Ishikawa (cell line): ENCODE measurements at regions not wholly inside any gene's neighbourhood (a gene's known extent, or its start where the extent isn't known, plus 50 kb on each side); places are given as distances from the start of the nearest gene placed in this dataset.

Experiments used
- CEBPB ChIP-seq: IDR thresholded peaks from 2 replicates; pipeline ENCODE4 v1.6.1; 2012
- CREB1 ChIP-seq: IDR thresholded peaks from 2 replicates; pipeline ENCODE4 v1.6.1; 2012; ENCODE audit warnings: low read depth
- EGR1 ChIP-seq: IDR thresholded peaks from 2 replicates; pipeline ENCODE4 v1.6.1; 2012
- EP300 ChIP-seq: IDR thresholded peaks from 2 replicates; pipeline ENCODE4 v1.6.1; 2012; ENCODE audit warnings: borderline replicate concordance
- FOXM1 ChIP-seq: IDR thresholded peaks from 2 replicates; pipeline ENCODE4 v1.6.1; 2012; ENCODE audit warnings: low read depth, borderline replicate concordance
- NFIC ChIP-seq: IDR thresholded peaks from 2 replicates; pipeline ENCODE4 v1.6.1; 2012
- RAD21 ChIP-seq: IDR thresholded peaks from 2 replicates; pipeline ENCODE4 v1.6.1; 2012; ENCODE audit warnings: low read depth
- TAF1 ChIP-seq: IDR thresholded peaks from 2 replicates; pipeline ENCODE4 v1.6.1; 2012; ENCODE audit warnings: low read depth, mild to moderate bottlenecking
- TCF12 ChIP-seq: IDR thresholded peaks from 2 replicates; pipeline ENCODE4 v1.6.1; 2012; ENCODE audit warnings: low read depth
- TEAD4 ChIP-seq: IDR thresholded peaks from 2 replicates; pipeline ENCODE4 v1.6.1; 2012
- YY1 ChIP-seq: IDR thresholded peaks from 2 replicates; pipeline ENCODE4 v1.6.1; 2012; ENCODE audit warnings: low read depth
- ZBTB7A ChIP-seq: IDR thresholded peaks from 2 replicates; pipeline ENCODE4 v1.6.1; 2012; ENCODE audit warnings: low read depth
- TF ChIP-seq, protein P1 (sequence below): IDR thresholded peaks from 2 replicates; pipeline ENCODE4 v1.6.1; 2012
- TF ChIP-seq, protein P2 (sequence below): IDR thresholded peaks from 2 replicates; pipeline ENCODE4 v1.6.1; 2012; ENCODE audit warnings: low read depth, mild to moderate bottlenecking
- TF ChIP-seq, protein P3 (sequence below): IDR thresholded peaks from 2 replicates; pipeline ENCODE4 v1.6.1; 2012

DNA sequence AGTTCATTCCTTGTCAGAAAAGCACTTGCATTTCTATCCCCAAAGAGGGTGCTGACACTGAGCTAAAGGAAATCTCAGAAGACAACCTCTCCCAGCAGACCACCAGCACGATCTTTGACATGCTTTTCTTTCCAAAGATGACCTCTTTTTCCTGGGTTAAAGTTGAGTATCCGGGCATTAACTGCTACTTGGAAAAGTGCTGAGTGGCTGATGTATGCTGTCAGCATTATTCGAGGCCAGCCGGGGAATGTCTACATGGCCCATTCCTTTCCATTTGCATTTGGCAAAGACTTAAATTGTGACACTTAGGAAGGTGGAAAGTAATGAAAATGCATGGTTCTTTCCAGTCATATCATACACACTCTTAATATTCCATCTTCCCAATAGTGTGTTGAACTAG is 90.6 kb upstream of the SKAP2 start:
- TF ChIP-seq, protein P1, sequence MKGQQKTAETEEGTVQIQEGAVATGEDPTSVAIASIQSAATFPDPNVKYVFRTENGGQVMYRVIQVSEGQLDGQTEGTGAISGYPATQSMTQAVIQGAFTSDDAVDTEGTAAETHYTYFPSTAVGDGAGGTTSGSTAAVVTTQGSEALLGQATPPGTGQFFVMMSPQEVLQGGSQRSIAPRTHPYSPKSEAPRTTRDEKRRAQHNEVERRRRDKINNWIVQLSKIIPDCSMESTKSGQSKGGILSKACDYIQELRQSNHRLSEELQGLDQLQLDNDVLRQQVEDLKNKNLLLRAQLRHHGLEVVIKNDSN: no peak
- TF ChIP-seq RAD21: no peak
- TF ChIP-seq NFIC: no peak
- no peak for TF ChIP-seq YY1

DNA sequence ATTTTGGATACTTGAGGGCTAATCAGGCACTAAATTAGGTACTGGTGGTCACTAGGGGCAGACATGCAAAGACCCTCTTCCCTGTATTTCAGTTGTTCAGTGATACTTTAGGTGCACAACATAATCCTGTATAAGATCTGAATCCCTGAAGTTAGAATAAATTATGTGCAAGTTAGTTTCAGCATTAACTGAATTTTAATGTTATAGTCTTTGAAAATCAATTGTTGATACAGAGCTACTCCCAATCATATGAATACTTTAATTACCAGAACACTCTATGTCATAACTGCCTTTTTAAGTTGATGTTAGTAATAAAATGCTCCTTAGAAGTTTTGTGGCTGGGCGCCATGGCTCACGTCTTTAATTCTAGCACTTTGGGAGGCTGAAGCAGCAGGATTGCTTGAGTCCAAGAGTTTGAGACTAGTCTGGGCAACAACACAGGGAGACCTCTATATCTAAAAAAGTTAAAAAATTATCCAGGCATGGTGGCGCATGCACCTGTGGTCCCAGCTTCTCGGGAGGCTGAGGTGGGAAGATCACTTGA is 87.1 kb upstream of the SKAP2 start:
- TF ChIP-seq, protein P1: no peak
- TF ChIP-seq NFIC: no peak
- no peak for TF ChIP-seq EP300
- TF ChIP-seq EGR1: no peak
- TF ChIP-seq CREB1: no peak
- TF ChIP-seq ZBTB7A: no peak
- TF ChIP-seq, protein P2, sequence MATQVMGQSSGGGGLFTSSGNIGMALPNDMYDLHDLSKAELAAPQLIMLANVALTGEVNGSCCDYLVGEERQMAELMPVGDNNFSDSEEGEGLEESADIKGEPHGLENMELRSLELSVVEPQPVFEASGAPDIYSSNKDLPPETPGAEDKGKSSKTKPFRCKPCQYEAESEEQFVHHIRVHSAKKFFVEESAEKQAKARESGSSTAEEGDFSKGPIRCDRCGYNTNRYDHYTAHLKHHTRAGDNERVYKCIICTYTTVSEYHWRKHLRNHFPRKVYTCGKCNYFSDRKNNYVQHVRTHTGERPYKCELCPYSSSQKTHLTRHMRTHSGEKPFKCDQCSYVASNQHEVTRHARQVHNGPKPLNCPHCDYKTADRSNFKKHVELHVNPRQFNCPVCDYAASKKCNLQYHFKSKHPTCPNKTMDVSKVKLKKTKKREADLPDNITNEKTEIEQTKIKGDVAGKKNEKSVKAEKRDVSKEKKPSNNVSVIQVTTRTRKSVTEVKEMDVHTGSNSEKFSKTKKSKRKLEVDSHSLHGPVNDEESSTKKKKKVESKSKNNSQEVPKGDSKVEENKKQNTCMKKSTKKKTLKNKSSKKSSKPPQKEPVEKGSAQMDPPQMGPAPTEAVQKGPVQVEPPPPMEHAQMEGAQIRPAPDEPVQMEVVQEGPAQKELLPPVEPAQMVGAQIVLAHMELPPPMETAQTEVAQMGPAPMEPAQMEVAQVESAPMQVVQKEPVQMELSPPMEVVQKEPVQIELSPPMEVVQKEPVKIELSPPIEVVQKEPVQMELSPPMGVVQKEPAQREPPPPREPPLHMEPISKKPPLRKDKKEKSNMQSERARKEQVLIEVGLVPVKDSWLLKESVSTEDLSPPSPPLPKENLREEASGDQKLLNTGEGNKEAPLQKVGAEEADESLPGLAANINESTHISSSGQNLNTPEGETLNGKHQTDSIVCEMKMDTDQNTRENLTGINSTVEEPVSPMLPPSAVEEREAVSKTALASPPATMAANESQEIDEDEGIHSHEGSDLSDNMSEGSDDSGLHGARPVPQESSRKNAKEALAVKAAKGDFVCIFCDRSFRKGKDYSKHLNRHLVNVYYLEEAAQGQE: no peak
- TF ChIP-seq, protein P3, sequence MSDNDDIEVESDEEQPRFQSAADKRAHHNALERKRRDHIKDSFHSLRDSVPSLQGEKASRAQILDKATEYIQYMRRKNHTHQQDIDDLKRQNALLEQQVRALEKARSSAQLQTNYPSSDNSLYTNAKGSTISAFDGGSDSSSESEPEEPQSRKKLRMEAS: no peak
- no peak for TF ChIP-seq CEBPB
- no peak for TF ChIP-seq TEAD4

DNA sequence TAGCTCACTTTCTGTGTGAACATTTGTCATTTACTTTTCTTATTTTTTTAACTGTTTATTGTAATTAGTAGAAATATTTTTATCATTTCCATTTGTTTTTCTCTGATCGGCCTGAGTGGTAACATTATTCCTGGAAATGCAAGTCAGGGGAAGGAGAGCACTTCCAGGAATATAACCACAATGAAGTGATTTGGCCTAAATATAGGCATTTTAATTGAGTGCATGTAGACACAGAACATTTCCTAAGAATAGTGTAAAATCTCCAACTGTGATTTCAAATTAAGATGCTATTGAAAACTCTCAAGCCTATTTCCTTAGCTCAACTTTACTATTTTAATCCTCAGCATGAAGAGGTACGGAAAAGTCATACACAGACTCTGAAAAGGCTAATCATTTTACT is 86.5 kb upstream of the SKAP2 start:
- TF ChIP-seq EGR1 (no peak), FOXM1 (no peak), YY1 (no peak), TEAD4 (no peak), CEBPB (no peak), RAD21 (no peak), CREB1 (no peak), TCF12 (no peak), ZBTB7A (no peak), EP300 (no peak), NFIC (no peak)
- TF ChIP-seq, protein P2: no peak
- TF ChIP-seq, protein P3: no peak
- TF ChIP-seq, protein P1: no peak

DNA sequence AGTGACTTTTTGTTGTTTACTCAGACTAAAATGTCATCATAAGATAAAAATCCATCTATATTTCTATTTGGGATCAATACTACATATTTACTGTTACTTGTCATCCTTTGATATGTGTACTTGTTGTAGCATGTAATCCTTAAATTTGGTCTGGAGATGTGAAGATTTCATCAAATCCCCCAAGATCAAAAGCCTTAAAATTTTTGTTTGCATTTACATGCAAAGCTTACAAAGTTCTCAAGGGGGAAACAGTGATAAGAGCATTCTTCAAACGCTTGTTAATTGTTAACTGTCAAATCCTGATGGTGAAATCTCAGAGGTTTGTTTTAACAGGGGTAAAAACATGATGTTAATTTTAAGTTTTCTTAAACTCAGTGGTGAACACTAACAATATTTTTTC is 84.9 kb upstream of the SKAP2 start:
- TF ChIP-seq TEAD4 (no peak), NFIC (no peak)
- TF ChIP-seq, protein P3: no peak
- TF ChIP-seq, protein P2: no peak

DNA sequence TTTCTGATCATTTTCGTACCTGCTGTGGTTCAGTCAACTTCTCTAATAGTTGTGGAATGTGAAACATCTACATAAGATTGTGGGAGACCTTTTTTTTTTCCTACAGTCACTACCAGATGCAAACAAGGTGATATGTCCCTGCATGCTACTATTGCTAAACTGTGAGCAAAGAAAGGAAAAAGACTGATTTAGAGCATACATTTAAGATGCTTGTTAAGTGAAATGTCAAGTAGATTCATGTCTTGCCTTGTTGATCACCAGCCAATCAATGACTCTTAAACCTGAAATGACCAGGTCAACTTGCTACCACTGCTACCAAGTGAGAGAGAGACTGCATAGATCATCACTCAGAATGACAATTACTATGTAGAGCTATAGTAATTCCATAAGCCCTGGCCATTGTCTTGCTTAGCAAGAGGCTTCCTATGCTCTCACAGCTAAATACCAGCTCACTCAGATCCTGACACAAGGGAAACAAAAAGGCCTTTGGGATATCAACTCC is 84.3 kb upstream of the SKAP2 start:
- no peak for TF ChIP-seq ZBTB7A
- no peak for TF ChIP-seq EGR1
- TF ChIP-seq, protein P3: no peak
- TF ChIP-seq TCF12: no peak
- TF ChIP-seq EP300: no peak
- TF ChIP-seq NFIC: no peak
- TF ChIP-seq YY1: no peak
- no peak for TF ChIP-seq RAD21
- TF ChIP-seq TAF1: no peak
- no peak for TF ChIP-seq FOXM1
- TF ChIP-seq CEBPB: no peak
- no peak for TF ChIP-seq CREB1
- no peak for TF ChIP-seq TEAD4
- TF ChIP-seq, protein P2: no peak
- TF ChIP-seq, protein P1: no peak
